ENCODE measurements at regions not wholly inside any gene's neighbourhood (a gene's known extent, or its start where the extent isn't known, plus 50 kb on each side); places are given as distances from the start of the nearest gene placed in this dataset.

- H3K27me3 ChIP-seq: no peaks in the 10 kb centered on the region
- in situ Hi-C loops (cut with MboI; ENCODE audit: low sequenced_read_pairs in 4 of 4) (no loop called here), intact Hi-C loops (cut with DNase I; ENCODE audit: low total_unique reads) (no loop called here)
- ATAC-seq (no peak), DNase-seq (no peak)
- no peaks in the 10 kb centered on the region for H3K9me3 ChIP-seq
- no peaks in the 10 kb centered on the region for H3K36me3 ChIP-seq
- no peak overlapping the region for H3K4me3 ChIP-seq
- H3K4me1 ChIP-seq: no peaks in the 10 kb centered on the region
- no peak overlapping the region for H3K27ac ChIP-seq
- no peak for TF ChIP-seq POLR2A (IDR thresholded peaks at IDR 0.05)
- no peak for TF ChIP-seq CTCF (IDR thresholded peaks at IDR 0.05 in 4 of 5, conservative IDR thresholded peaks at IDR 0.05 in 1 of 5)
Observed at GRCh38 chr2:142601794-142602193, 275.7 kb upstream of the KYNU start.

- in situ Hi-C loops (cut with MboI; ENCODE audit: low sequenced_read_pairs in 4 of 4): no loop called here
- H3K36me3 ChIP-seq: no peaks in the 10 kb centered on the region
- no peak for TF ChIP-seq CTCF (IDR thresholded peaks at IDR 0.05 in 4 of 5, conservative IDR thresholded peaks at IDR 0.05 in 1 of 5)
- no peak for TF ChIP-seq POLR2A (IDR thresholded peaks at IDR 0.05)
- H3K4me1 ChIP-seq: no peaks in the 10 kb centered on the region
- H3K9me3 ChIP-seq: no peaks in the 10 kb centered on the region
- ATAC-seq: no peak
- no peaks in the 10 kb centered on the region for H3K27me3 ChIP-seq
- intact Hi-C loops (cut with DNase I; ENCODE audit: low total_unique reads): no loop called here
- no peak for DNase-seq
- H3K27ac ChIP-seq: no peak overlapping the region
- H3K4me3 ChIP-seq: no peak overlapping the region
Observed at GRCh38 chr2:142599504-142599903, 278.0 kb upstream of the KYNU start.

- ATAC-seq: no peak
- in situ Hi-C loops (cut with MboI; ENCODE audit: low sequenced_read_pairs in 4 of 4): no loop called here
Observed at GRCh38 chr2:142598846-142599245, 278.6 kb upstream of the KYNU start.

GRCh38 chr2:142596334-142597088 is 281.0 kb upstream of the KYNU start:
- intact Hi-C loops (cut with DNase I; ENCODE audit: low total_unique reads): no loop called here
- H3K9me3 ChIP-seq: no peaks in the 10 kb centered on the region
- H3K4me1 ChIP-seq: no peaks in the 10 kb centered on the region
- no peak overlapping the region for H3K27ac ChIP-seq
- DNase-seq: no peak
- no peaks in the 10 kb centered on the region for H3K27me3 ChIP-seq
- ATAC-seq: no peak
- TF ChIP-seq CTCF (IDR thresholded peaks at IDR 0.05 in 4 of 5, conservative IDR thresholded peaks at IDR 0.05 in 1 of 5) (no peak), POLR2A (IDR thresholded peaks at IDR 0.05) (no peak)
- H3K36me3 ChIP-seq: no peaks in the 10 kb centered on the region
- no peak overlapping the region for H3K4me3 ChIP-seq
- in situ Hi-C loops (cut with MboI; ENCODE audit: low sequenced_read_pairs in 4 of 4): no loop called here

More at GRCh38 chr2:142598846-142599245, 278.6 kb upstream of the KYNU start:
- H3K4me3 ChIP-seq: no peak overlapping the region
- no peaks in the 10 kb centered on the region for H3K4me1 ChIP-seq
- H3K9me3 ChIP-seq: no peaks in the 10 kb centered on the region
- no peak overlapping the region for H3K27ac ChIP-seq
- no peak for DNase-seq
- intact Hi-C loops (cut with DNase I; ENCODE audit: low total_unique reads): no loop called here
- TF ChIP-seq POLR2A (IDR thresholded peaks at IDR 0.05) (no peak), CTCF (IDR thresholded peaks at IDR 0.05 in 4 of 5, conservative IDR thresholded peaks at IDR 0.05 in 1 of 5) (no peak)
- H3K27me3 ChIP-seq: no peaks in the 10 kb centered on the region
- no peaks in the 10 kb centered on the region for H3K36me3 ChIP-seq

GRCh38 chr2:142594935-142595334 is 282.5 kb upstream of the KYNU start:
- DNase-seq (no peak), ATAC-seq (no peak)
- in situ Hi-C loops (cut with MboI; ENCODE audit: low sequenced_read_pairs in 4 of 4): no loop called here
- intact Hi-C loops (cut with DNase I; ENCODE audit: low total_unique reads): no loop called here
- H3K4me3 ChIP-seq: no peak overlapping the region
- no peaks in the 10 kb centered on the region for H3K27me3 ChIP-seq
- H3K36me3 ChIP-seq: no peaks in the 10 kb centered on the region
- no peak overlapping the region for H3K27ac ChIP-seq
- H3K4me1 ChIP-seq: no peaks in the 10 kb centered on the region
- H3K9me3 ChIP-seq: no peaks in the 10 kb centered on the region
- TF ChIP-seq POLR2A (IDR thresholded peaks at IDR 0.05) (no peak), CTCF (IDR thresholded peaks at IDR 0.05 in 4 of 5, conservative IDR thresholded peaks at IDR 0.05 in 1 of 5) (no peak)

Data from gastrocnemius medialis (tissue), 4 donors.